CD4-positive, alpha-beta T cell (primary cell): ENCODE measurements at regions not wholly inside any gene's neighbourhood (a gene's known extent, or its start where the extent isn't known, plus 50 kb on each side); places are given as distances from the start of the nearest gene placed in this dataset.
A peak's percentile ranks its signal among the peaks of the same experiment; 100 is the strongest.

Source experiments
- ATAC-seq: fragments of 200-7000 bp; cut with Tn5 transposase; one replicate; pipeline ENCODE4 v1.10.0; 2022; ENCODE audit warnings: mild to moderate bottlenecking; ENCODE audit not compliant: poor library complexity
- CTCF ChIA-PET: fragments of 350-600 bp; sonication (Branson Sonifier 250); formaldehyde crosslinking; loops from one replicate; lab custom pipeline; 2021; ENCODE audit warnings: antibody characterized with exemption, inconsistent platforms; lab: Charles Lee
- POLR2A ChIA-PET: fragments of 350-600 bp; sonication (Branson Sonifier 250); formaldehyde crosslinking; loops from one replicate; lab custom pipeline; 2021; ENCODE audit warnings: antibody characterized with exemption, inconsistent platforms; lab: Charles Lee
- DNase-seq, 14 experiments: peaks; one replicate each; pipeline ENCODE4 v3.0.0-alpha.2; 2013 to 2020; ENCODE audit warnings: mixed read lengths in 2 of 14
- H3K27ac ChIP-seq, 2 donors: one replicate each; pipeline versions ENCODE4 v1.5.1 to v1.7.0; 2013; ENCODE audit warnings: low read length in 2 of 2, low read depth in 1 of 2, mild to moderate bottlenecking in 1 of 2
- H3K27me3 ChIP-seq, 2 experiments: 1 replicate in 1 of 2; 2 replicates in 1 of 2; pipeline versions ENCODE4 v1.6.1 to v1.7.0; 2013; ENCODE audit warnings: low read length in 2 of 2, control low read depth in 1 of 2, mild to moderate bottlenecking in 1 of 2, moderate library complexity in 1 of 2; ENCODE audit not compliant: insufficient read depth in 2 of 2, control insufficient read depth in 1 of 2
- H3K36me3 ChIP-seq: one replicate; pipeline ENCODE4 v1.6.1; 2013; ENCODE audit warnings: low read length, control low read depth; ENCODE audit not compliant: insufficient read depth
- H3K4me1 ChIP-seq: one replicate; pipeline ENCODE4 v1.6.1; 2013; ENCODE audit warnings: low read length, control low read depth; ENCODE audit not compliant: insufficient read depth
- H3K4me3 ChIP-seq: one replicate; pipeline ENCODE4 v1.5.1; 2013; ENCODE audit warnings: mild to moderate bottlenecking, low read length, moderate library complexity
- H3K9me3 ChIP-seq, 2 experiments: 1 replicate in 1 of 2; 2 replicates in 1 of 2; pipeline versions ENCODE4 v1.6.1 to v1.7.0; 2013; ENCODE audit warnings: low read length in 2 of 2, mild to moderate bottlenecking in 2 of 2, control low read depth in 1 of 2, moderate library complexity in 1 of 2; ENCODE audit not compliant: control insufficient read depth in 1 of 2, insufficient read depth in 1 of 2
- H3K27ac Mint-ChIP-seq: one replicate; pipeline ENCODE4 v1.8.0; 2020; ENCODE audit warnings: mixed read lengths
- H3K27me3 Mint-ChIP-seq: one replicate; pipeline ENCODE4 v1.8.0; 2021; ENCODE audit warnings: mixed read lengths
- H3K36me3 Mint-ChIP-seq: one replicate; pipeline ENCODE4 v1.8.0; 2021; ENCODE audit warnings: low read depth, mixed read lengths
- H3K4me1 Mint-ChIP-seq: one replicate; pipeline ENCODE4 v1.8.0; 2021; ENCODE audit warnings: low read depth, mixed read lengths
- H3K4me3 Mint-ChIP-seq: one replicate; pipeline ENCODE4 v1.8.0; 2020; ENCODE audit warnings: mild to moderate bottlenecking, mixed read lengths
- H3K9me3 Mint-ChIP-seq: one replicate; pipeline ENCODE4 v1.8.0; 2020; ENCODE audit warnings: mixed read lengths
- CTCF ChIP-seq: fragments of 200-600 bp; IDR thresholded peaks from one replicate; pipeline ENCODE4 v1.8.0; 2022; ENCODE audit warnings: antibody characterized with exemption, mild to moderate bottlenecking
- intact Hi-C, 2 experiments: fragments of 100-400 bp; cut with DNase I in 1 of 2; cut with micrococcal nuclease in 1 of 2; formaldehyde crosslinking; loops; one replicate each; pipeline versions ENCODE4 v1.15.1 to v1.9.0; 2023 to 2025; cut with DNase I, micrococcal nuclease

- Mint-ChIP-seq H3K4me3 (no peak overlapping the region), H3K9me3 (peaks cover 3% of the 10 kb centered on the region), H3K27me3 (peaks cover 52% of the 10 kb centered on the region), H3K4me1 (no peaks in the 10 kb centered on the region), H3K36me3 (no peaks in the 10 kb centered on the region), H3K27ac (no peak overlapping the region)
- no peak overlapping the region for H3K4me3 ChIP-seq
- no peaks in the 10 kb centered on the region for H3K4me1 ChIP-seq
- DNase-seq (peak in 3 of 14 experiments; percentile 4 to 38 (median 32)), ATAC-seq (no peak)
- peaks cover 5 to 9% of the 10 kb centered on the region in 2 experiments for H3K27me3 ChIP-seq
- intact Hi-C loops: no loop called here
- no peaks in the 10 kb centered on the region for H3K36me3 ChIP-seq
- no peak for TF ChIP-seq CTCF
- ChIA-PET POLR2A (no interaction called here), CTCF (no interaction called here)
- H3K9me3 ChIP-seq: peaks cover 0 to 4% of the 10 kb centered on the region in 2 experiments
- no peak overlapping the region for H3K27ac ChIP-seq
These were observed 217.0 kb upstream of the DTNA start for GRCh38 chr18:34493099-34493544.

GRCh38 chr18:34493566-34494358, 216.3 kb upstream of the DTNA start:
- H3K27me3 ChIP-seq: peaks cover 5 to 9% of the 10 kb centered on the region in 2 experiments
- POLR2A ChIA-PET: no interaction called here
- no peaks in the 10 kb centered on the region for H3K4me1 ChIP-seq
- ATAC-seq (no peak), DNase-seq (peak in 1 of 14 experiments; percentile 2)
- no peak for TF ChIP-seq CTCF
- H3K27ac ChIP-seq: no peak overlapping the region
- no peaks in the 10 kb centered on the region for H3K4me1 Mint-ChIP-seq
- CTCF ChIA-PET: no interaction called here
- intact Hi-C loops: no loop called here
- peaks cover 3% of the 10 kb centered on the region for H3K9me3 Mint-ChIP-seq
- H3K4me3 ChIP-seq: no peak overlapping the region
- no peaks in the 10 kb centered on the region for H3K36me3 Mint-ChIP-seq
- no peaks in the 10 kb centered on the region for H3K36me3 ChIP-seq
- H3K9me3 ChIP-seq: peaks cover 0 to 4% of the 10 kb centered on the region in 2 experiments
- no peak overlapping the region for H3K27ac Mint-ChIP-seq
- peaks cover 52% of the 10 kb centered on the region for H3K27me3 Mint-ChIP-seq
- no peak overlapping the region for H3K4me3 Mint-ChIP-seq

- Histone ChIP-seq H3K27ac (no peak overlapping the region), H3K36me3 (no peaks in the 10 kb centered on the region), H3K9me3 (peaks cover 0 to 4% of the 10 kb centered on the region in 2 experiments), H3K4me1 (no peaks in the 10 kb centered on the region), H3K27me3 (peaks cover 5 to 9% of the 10 kb centered on the region in 2 experiments), H3K4me3 (no peak overlapping the region)
- Mint-ChIP-seq H3K4me1 (no peaks in the 10 kb centered on the region), H3K36me3 (no peaks in the 10 kb centered on the region), H3K27ac (no peak overlapping the region), H3K4me3 (no peak overlapping the region), H3K27me3 (peaks cover 52% of the 10 kb centered on the region), H3K9me3 (peaks cover 3% of the 10 kb centered on the region)
- no peak for TF ChIP-seq CTCF
- ATAC-seq: no peak
- intact Hi-C loops: no loop called here
- CTCF ChIA-PET: no interaction called here
- POLR2A ChIA-PET: no interaction called here
- no peak for DNase-seq
These were observed 215.8 kb upstream of the DTNA start for GRCh38 chr18:34494359-34494696.
